H1 (cell line): ENCODE measurements at regions not wholly inside any gene's neighbourhood (a gene's known extent, or its start where the extent isn't known, plus 50 kb on each side); places are given as distances from the start of the nearest gene placed in this dataset.

ENCODE experiments used
- CTCF ChIP-seq, 3 experiments: IDR thresholded peaks; 1 replicate in 2 of 3; 2 replicates in 1 of 3; pipeline versions ENCODE4 v1.5.1 to v1.6.1; 2011; ENCODE audit warnings: low read length in 3 of 3, mild to moderate bottlenecking in 3 of 3, inconsistent platforms in 2 of 3, low read depth in 1 of 3, moderate library complexity in 1 of 3; ENCODE audit not compliant: insufficient read depth in 1 of 3; ENCODE audit errors: control extremely low read depth in 1 of 3
- JUN ChIP-seq: IDR thresholded peaks from 2 replicates; pipeline ENCODE4 v1.6.1; 2011; ENCODE audit warnings: low read depth, mild to moderate bottlenecking, improper control_type of control experiment, low read length
- MAFK ChIP-seq: IDR thresholded peaks from 2 replicates; pipeline ENCODE4 v1.6.1; 2012; ENCODE audit warnings: low read depth, mild to moderate bottlenecking, improper control_type of control experiment, low read length
- POLR2A ChIP-seq, 2 experiments: IDR thresholded peaks; 1 replicate in 1 of 2; 2 replicates in 1 of 2; pipeline ENCODE4 v1.6.1; 2011; ENCODE audit warnings: low read depth in 2 of 2, low read length in 2 of 2, mild to moderate bottlenecking in 2 of 2; ENCODE audit errors: control extremely low read depth in 1 of 2
- TAF1 ChIP-seq: IDR thresholded peaks from 2 replicates; pipeline ENCODE4 v1.6.1; 2011; ENCODE audit warnings: mild to moderate bottlenecking, low read depth, low read length
- TF ChIP-seq, protein P1 (sequence below): IDR thresholded peaks from 2 replicates; pipeline ENCODE4 v1.6.1; 2012; ENCODE audit warnings: low read length, inconsistent platforms

DNA sequence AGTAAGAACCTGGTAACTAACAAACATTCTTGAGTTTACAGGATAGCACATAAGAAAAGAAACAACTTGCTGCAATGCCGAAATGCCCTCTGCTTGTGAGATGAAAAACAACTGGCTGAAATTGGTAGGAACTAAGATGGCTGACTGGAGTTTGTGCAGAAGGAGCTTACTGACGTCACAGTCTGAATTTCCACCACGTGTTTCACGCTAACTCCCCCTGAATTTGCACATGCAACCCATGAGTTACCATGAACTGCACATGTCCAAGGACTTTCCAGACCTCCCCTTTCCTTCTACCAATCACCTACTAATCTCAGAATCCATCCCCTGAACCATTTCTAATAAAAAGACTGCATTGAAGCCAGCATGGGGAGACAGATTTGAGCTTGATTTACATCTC, 86.3 kb upstream of the KCND2 start:
- TF ChIP-seq JUN, result no peak
- TF ChIP-seq MAFK, result no peak
- TF ChIP-seq, protein P1, sequence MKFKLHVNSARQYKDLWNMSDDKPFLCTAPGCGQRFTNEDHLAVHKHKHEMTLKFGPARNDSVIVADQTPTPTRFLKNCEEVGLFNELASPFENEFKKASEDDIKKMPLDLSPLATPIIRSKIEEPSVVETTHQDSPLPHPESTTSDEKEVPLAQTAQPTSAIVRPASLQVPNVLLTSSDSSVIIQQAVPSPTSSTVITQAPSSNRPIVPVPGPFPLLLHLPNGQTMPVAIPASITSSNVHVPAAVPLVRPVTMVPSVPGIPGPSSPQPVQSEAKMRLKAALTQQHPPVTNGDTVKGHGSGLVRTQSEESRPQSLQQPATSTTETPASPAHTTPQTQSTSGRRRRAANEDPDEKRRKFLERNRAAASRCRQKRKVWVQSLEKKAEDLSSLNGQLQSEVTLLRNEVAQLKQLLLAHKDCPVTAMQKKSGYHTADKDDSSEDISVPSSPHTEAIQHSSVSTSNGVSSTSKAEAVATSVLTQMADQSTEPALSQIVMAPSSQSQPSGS, result no peak
- no peak for TF ChIP-seq POLR2A (IDR thresholded peaks at IDR 0.05; ENCODE audit: control extremely low read depth in 1 of 2, low read depth in 2 of 2, low read length in 2 of 2)
- no peak for TF ChIP-seq TAF1
- no peak for TF ChIP-seq CTCF (IDR thresholded peaks at IDR 0.05; ENCODE audit: control extremely low read depth in 1 of 3, insufficient read depth in 1 of 3, low read depth in 1 of 3, low read length in 3 of 3)
